ENCODE measurements at regions not wholly inside any gene's neighbourhood (a gene's known extent, or its start where the extent isn't known, plus 50 kb on each side); places are given as distances from the start of the nearest gene placed in this dataset.

GRCh38 chr19:30932854-30933253 is 416.4 kb downstream of the TSHZ3 start:
- no peak for DNase-seq

- no peak for DNase-seq
Observed at GRCh38 chr19:30930941-30931706, 418.1 kb downstream of the TSHZ3 start.

GRCh38 chr19:30927705-30928104 is 421.5 kb downstream of the TSHZ3 start:
- DNase-seq, result no peak

- DNase-seq, result no peak
Observed at GRCh38 chr19:30924670-30925069, 424.6 kb downstream of the TSHZ3 start.

- no peak for DNase-seq
Observed at GRCh38 chr19:30924069-30924636, 425.1 kb downstream of the TSHZ3 start.

- no peak for DNase-seq
Observed at GRCh38 chr19:30923621-30924020, 425.6 kb downstream of the TSHZ3 start.

DNA sequence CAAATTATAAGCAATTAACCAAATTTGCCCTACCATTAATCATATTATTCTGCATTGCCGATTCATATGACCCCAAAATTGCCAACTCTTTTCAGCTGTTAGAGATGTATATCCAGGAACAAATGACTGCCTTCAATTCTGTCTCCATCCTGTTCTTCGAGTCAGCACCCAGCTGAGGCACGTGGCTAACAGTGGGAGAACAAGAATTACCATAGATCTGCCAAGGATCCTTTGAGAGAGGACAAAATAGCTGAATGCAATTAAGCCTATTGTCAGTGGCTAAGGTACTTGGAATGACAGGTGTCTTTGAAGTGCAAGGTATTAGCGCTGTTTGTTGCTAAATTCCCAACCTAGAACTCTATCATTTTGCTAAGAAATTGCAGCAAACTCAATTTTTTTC is 426.1 kb downstream of the TSHZ3 start:
- no peak for DNase-seq

- DNase-seq, result no peak
Observed at GRCh38 chr19:30920222-30920621, 429.0 kb downstream of the TSHZ3 start.

GRCh38 chr19:30919737-30920136 is 429.5 kb downstream of the TSHZ3 start:
- no peak for DNase-seq

GRCh38 chr19:30916238-30916637 is 433.0 kb downstream of the TSHZ3 start:
- DNase-seq, result no peak

DNA sequence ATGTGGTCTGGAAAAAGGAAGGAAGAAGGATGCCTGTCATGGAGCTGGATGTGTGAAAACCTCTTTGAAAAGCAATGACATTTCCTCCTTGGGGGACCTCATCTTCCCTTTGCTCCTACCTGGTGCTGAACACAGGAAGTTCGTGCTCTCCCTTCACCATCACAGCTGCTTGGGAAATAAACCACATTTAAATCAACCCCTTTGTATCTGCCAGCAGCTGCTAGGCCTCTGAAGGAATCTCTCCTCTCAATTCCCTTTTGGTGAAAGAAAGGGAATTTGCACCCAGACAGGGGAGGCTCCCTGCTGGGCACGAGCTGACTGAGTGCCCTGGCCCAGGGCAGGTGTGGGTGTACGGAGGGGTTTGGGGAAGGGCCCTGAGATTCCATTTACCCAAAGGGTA is 437.7 kb downstream of the TSHZ3 start:
- no peak for DNase-seq

- no peak for DNase-seq
Observed at GRCh38 chr19:30910485-30911240, 438.6 kb downstream of the TSHZ3 start.

GRCh38 chr19:30909216-30909615 is 440.0 kb downstream of the TSHZ3 start:
- DNase-seq, result no peak

- DNase-seq, result no peak
Observed at GRCh38 chr19:30908262-30908771, 440.9 kb downstream of the TSHZ3 start.

DNA sequence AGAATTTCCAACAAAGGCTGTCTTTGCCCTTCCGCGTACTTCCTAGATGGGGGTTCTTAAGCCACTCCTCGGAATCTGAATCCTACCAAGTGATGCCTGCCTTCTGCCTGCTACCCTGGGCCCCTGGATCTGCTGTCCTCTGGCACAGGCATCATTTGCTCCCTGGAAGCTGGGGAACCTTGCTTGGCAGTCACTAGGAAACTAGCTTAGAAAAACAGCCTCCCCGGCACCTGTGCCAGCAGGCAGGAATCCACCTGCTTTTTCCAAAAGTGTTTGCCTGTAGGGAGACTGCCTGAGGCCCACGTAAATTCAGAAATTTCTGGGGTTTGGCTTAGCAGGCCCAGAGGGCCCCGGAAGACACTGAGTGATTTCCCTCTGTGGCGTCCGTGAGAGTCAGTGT is 442.4 kb downstream of the TSHZ3 start:
- no peak for DNase-seq

DNA sequence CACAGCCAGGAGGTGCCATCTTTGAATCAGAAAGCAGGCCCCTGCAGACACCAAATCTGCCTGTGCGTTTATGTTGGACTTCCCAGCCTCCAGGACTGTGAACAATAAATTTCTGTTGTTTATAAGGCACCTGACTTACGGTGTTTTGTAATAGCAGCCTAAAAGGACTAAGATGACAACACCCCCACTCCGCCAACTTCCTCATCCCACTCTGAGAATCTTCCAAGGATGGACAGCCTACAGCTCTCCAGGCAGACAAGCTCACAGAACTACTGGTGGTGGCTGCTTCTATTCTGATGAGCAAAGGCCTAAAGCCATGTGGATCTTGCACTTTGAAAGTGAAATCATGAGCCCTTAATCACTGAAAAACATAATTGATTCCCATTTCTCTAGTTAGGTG is 449.2 kb downstream of the TSHZ3 start:
- DNase-seq, result no peak

- no peak for DNase-seq
Observed at GRCh38 chr19:30898353-30899103, 450.7 kb downstream of the TSHZ3 start.

GRCh38 chr19:30897553-30897952 is 451.7 kb downstream of the TSHZ3 start:
- DNase-seq, result no peak

DNA sequence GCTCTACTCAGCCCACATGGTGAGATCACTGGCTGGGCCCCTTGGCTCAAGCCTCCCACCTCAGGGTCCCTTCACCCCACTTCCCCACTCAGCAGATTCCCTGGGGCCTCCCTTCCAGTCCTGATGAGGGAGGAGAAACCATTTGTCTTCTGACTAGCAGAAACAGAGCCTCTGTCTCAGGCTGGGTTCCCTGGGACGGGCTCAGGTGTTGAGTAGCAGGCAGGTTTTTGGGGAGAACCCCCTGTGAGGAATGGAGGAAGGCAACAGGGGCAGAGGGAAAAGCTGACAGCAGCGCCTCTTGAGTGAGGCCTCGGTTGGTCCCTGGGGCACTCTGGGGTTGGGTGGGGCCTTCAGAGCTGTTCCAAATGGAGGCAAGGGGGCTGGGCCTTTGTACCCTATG is 452.2 kb downstream of the TSHZ3 start:
- no peak for DNase-seq

DNA sequence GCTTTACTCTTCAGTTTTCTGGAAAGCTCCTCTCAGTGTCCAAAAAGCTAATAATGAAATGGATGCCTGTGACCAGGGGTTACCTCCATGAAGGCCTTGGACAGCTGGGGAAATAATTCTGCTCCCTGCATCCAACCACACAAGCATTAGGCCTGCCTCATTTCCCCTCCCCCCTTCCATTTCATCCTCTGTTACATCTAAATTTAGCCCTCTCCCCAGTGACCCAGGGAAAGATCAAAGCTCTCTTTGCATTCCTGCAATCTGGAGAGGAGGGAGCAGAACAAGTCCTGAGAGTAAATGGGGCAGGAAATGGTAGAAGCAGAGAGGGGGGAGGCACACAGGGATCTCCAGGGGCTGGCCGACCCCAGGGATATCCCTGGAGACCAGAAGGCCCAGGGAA is 452.7 kb downstream of the TSHZ3 start:
- peak; percentile 15 for DNase-seq

DNA sequence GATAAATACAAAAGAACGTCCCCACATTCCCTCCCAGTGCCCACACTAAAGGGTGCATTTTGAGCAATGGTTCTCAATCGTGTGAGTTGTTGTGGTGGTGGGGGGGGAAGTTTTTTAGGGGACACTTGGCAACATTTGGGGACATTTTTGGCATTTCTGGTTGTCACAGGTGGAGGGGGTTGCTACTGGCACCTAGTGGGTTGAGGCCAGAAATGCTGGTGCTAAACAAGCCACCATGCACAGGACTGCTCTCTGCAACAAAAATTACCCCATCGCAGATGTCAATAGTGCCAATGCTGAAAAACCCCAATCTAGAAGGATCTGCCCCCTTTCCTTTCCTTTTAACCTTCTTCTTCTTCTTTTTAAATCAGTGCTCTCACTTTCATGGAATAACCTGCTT is 453.3 kb downstream of the TSHZ3 start:
- DNase-seq, result no peak

GRCh38 chr19:30891051-30891450 is 458.2 kb downstream of the TSHZ3 start:
- DNase-seq, result no peak

- no peak for DNase-seq
Observed at GRCh38 chr19:30890033-30890432, 459.2 kb downstream of the TSHZ3 start.

All from DMS79 treated with DMSO at 0.1 percent for 48 hours (cell line).